Hematopoietic multipotent progenitor cell treated with erythropoietin and hydrocortisone succinate and interleukin-3 and kit ligand, for 6 days (in vitro differentiated cells): ENCODE measurements at regions not wholly inside any gene's neighbourhood (a gene's known extent, or its start where the extent isn't known, plus 50 kb on each side); places are given as distances from the start of the nearest gene placed in this dataset.
"Not testable (repeated sequence)": the region's sequence is repeated elsewhere in the genome, so short reads cannot be mapped to it uniquely, and the experiment has no call there.

Experiments
- DNase-seq: peaks from one replicate; pipeline ENCODE4 v3.0.0-alpha.2; 2015

GRCh38 chr6:155791186-155791585 lies 335.5 kb upstream of the NOX3 start:
- no peak for DNase-seq

- no peak for DNase-seq
Measured at GRCh38 chr6:155787168-155787567, 331.5 kb upstream of the NOX3 start.

GRCh38 chr6:155786528-155786927 lies 330.9 kb upstream of the NOX3 start:
- DNase-seq, result no peak

DNA sequence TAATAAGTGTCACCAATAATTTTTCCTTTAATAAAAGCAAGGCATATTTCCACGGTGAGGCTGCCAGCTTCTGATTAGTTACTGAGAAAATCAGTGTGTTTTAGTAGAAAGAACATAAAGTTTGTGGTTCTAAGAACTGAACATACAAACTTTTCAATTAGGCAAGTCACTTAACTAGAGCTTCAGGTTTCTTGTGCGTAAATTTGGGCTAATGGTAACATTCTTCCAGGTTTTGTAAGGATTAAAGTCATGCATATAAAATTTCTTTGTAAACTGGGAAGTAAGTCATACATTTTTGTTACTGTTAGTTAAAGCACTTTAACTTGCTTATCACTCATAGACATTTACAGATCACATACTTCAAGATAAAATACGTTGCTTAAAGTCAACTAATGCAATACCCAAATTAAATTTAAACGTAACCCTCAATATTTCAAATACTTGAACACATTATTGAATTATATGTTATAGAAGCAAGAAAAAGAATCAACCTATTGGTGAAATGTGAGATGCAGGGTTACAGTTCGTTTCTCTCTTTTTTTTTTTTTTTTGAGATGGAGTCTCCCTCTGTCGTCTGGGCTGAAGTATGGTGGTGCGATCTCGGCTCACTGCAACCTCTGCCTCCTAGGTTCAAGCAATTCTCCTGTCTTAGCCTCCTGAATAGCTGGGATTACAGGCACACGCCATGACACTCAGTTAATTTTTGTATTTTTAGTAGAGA lies 327.3 kb upstream of the NOX3 start:
- DNase-seq, result no peak

- no peak for DNase-seq
Measured at GRCh38 chr6:155782320-155782731, 326.7 kb upstream of the NOX3 start.

- no peak for DNase-seq
Measured at GRCh38 chr6:155779456-155779855, 323.8 kb upstream of the NOX3 start.

- no peak for DNase-seq
Measured at GRCh38 chr6:155778336-155778735, 322.7 kb upstream of the NOX3 start.

DNA sequence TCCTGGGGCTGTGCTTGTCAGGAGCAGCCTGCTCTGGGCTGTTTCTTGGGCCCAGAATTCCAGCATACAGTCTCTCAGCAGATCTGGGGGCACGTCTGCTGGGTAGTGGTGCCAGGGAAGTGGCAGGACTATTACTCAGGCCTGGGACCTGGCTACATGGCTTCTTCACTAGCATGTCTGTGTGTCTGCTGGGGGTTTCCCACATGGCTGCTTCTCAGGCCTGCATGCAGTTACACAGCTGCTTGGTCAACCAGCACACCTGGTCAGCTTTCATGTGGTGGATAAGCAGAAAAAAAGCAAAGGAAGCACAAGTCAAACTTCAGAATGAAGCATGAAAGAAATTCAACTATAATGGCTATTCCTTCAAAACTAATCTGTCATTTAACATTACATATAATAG lies 316.2 kb upstream of the NOX3 start:
- DNase-seq, result no peak

GRCh38 chr6:155770856-155771255 lies 315.2 kb upstream of the NOX3 start:
- no peak for DNase-seq

- no peak for DNase-seq
Measured at GRCh38 chr6:155770313-155770712, 314.7 kb upstream of the NOX3 start.

DNA sequence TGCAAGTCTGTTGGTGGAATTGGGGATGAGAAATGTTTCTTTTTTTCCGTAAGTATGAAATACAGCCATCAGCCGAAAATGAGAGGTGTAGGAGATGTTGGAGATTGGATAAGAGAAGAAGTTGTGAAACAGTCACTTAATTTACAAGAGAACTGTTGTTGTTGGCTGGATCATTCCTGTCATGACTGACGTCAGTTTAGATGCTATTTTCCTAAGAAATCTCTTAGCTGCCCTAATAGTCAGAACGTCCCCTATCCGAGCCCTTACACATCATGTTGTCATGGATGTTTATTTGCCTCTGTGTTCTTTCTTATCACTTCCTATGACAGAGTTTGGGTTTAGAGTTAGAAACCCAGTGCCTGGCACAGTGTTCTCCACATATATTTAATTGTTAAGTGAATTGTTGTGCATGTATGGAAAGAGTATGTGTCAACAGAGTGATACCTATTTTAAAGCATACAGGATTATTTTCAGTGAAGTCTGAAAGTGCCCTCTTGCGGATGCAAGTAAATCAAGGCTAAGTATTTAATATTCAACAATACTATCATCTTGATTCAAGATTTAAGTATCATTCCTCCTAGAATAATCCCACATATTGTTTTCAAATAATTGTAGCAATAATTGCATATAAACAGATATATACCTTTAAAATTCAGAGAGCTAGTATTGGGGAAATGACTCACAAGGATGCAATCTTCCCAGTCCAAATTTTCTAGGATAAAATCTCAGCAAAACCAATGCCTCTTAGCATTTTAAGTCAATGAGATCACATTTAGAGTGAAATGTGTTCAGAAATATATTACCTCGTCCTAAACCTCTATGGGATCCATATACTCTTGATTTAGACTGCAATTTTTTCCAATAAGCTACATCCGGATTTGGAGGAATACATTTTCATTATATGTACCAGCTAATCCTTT lies 309.9 kb upstream of the NOX3 start:
- no peak for DNase-seq

- no peak for DNase-seq
Measured at GRCh38 chr6:155762649-155763048, 307.0 kb upstream of the NOX3 start.

DNA sequence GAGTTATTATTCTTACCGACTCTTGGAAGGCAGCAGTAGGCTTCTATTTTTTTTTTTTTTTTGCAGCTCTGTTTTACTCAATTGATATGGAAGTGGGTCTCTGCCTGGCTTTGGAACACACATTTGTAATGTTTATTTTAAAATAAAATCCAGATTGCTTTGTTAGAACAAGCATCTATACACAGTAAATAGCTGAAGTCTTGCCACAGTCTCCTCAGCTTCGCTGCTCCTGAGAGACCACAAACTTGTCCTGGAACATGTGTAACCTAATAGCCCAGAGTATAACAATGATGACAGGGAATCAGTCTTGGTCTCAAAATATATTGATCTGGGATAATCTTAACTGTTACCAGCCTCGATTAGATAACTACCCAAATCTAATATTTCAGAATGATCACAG lies 299.8 kb upstream of the NOX3 start:
- no peak for DNase-seq

DNA sequence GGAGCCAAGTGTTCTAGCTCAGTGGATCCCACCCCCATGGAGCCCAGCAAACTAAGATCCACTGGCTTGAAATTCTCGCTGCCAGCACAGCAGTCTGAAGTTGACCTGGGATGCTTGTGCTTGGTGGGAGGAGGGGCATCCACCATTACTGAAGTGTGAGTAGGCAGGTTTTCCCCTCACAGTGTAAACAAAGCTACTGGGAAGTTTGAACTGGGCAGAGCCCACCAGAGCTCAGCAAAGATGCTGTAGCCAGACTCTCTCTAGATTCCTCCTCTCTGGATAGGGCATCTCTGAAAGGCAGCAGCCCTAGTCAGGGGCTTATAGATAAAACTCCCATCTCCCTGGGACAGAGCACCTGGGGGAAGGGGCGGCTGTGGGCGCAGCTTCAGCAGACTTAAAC lies 293.1 kb upstream of the NOX3 start:
- not testable (repeated sequence) for DNase-seq

DNA sequence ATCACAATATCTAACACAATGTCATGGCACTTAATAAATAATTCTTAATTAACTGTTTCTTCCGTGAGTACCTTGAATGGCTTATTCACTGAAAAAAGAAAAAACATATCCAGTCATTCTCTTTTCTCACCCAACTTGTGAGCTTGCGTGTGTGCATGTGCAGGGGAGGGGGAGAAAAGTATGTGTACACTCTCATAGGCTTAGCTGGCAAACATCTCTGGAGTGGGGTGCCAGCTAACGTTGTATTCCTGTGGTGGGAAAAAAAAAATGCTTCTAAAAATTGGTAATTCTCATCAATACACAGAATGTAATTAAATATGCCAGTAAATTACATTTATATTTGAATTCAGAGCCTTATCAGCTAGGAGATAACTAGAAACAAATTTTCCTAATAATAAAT lies 291.9 kb upstream of the NOX3 start:
- DNase-seq, result no peak

GRCh38 chr6:155740781-155741399 lies 285.3 kb upstream of the NOX3 start:
- no peak for DNase-seq

- DNase-seq, result peak; percentile 70
Measured at GRCh38 chr6:155738602-155739105, 283.0 kb upstream of the NOX3 start.

DNA sequence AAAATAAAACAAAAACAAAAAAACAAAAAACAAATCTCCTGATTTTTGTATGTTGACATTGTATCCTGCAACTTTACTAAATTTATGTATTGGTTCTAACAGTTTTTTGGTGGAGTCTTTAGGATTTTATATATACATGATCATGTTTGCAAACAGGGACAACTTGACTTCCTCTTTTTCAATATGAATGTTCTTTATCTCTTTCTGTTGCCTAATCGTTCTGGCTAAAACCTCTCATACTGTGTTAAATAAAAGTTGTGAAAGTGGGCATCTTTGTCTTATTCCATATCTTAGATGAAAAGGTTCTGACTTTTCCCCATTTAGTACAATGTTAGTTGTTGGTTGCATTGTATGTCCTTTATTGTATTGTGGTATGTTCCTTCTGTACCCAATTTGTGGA lies 261.7 kb upstream of the NOX3 start:
- DNase-seq, result peak; percentile 70

DNA sequence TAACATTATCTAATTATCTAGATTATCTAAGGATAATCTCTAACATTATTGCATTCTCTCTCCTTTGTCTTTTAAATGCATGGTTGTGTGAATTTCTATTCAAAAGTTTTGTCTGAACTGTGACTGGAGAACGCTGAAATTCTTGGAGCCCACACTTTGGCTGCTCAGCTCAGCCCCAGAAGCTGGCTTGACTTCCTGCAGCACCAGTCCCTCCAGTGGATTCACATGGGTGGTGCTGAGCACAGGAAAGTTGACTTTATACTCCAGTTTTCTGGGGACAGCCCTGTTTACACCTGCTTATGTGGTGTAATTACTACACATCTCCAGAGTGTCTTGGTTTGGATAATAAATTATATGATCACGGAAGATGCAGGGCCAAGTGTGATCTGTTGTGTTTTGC lies 255.1 kb upstream of the NOX3 start:
- no peak for DNase-seq

DNA sequence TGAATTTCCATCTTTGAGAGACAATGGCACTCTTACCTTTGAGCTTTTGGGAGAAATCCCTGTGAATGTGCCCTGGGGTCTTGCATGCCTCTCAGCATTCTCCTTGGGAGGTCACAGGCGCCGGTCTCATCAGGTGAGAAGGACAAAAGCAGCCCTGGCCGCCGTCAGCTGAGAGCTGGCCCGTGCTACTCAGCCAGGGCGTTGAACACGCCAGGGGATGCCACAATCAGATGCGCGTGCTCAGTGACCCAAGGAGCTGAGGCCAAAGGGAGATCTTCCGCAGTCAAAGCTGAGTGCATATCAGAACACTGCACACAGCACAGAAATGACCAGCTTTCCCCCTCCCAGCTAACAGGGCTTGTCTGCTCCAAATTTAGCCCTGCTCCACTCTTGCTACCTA lies 253.6 kb upstream of the NOX3 start:
- no peak for DNase-seq

GRCh38 chr6:155708100-155708499 lies 252.5 kb upstream of the NOX3 start:
- DNase-seq, result no peak

DNA sequence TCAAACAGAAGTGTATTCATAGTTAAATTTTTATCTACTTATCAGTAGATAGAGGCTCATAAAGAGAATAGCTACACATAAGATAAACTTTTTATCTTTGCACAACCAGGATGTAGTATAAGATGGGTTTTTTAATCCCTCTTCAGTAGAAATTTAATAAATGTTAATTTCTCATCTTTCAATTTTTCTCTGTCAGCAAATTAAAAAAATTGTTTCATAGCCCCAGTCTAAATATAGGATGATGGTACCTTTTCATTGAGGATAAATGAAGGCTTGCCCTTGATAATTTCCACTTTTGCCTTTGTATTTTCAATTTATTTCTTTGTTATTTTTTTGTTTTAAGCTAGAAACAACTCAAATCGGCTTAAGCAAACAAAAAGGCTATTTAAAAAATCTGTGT lies 251.2 kb upstream of the NOX3 start:
- no peak for DNase-seq

- no peak for DNase-seq
Measured at GRCh38 chr6:155706341-155706740, 250.7 kb upstream of the NOX3 start.

DNA sequence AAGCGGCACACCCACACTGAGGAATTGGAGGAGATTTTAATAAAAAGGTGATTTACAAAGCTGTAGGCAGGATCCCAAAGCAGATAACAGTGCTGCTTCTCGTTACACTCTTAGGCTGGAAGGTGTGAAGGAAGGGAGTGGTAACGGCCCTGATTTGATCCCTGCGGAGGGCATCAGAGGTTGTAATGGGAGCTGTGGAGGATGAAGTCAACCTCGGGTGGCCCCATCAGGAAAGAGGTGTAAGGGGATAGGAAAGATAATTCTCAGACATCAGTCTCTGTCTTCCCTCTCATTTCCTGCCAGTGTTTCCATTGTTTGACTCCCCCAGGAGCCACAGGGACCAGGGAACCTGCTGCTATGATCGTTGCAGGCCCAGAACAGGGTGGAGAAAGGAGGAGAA lies 245.7 kb upstream of the NOX3 start:
- no peak for DNase-seq
